HFFc6 (cell line): ENCODE measurements at regions not wholly inside any gene's neighbourhood (a gene's known extent, or its start where the extent isn't known, plus 50 kb on each side); places are given as distances from the start of the nearest gene placed in this dataset.

ENCODE experiments used
- DNase-seq: peaks from one replicate; pipeline ENCODE4 v3.0.0-alpha.2; 2018
- H3K27ac Mint-ChIP-seq: 2 replicates; pipeline ENCODE4 v1.8.0; 2020; ENCODE audit warnings: mild to moderate bottlenecking, mixed read lengths
- H3K27me3 Mint-ChIP-seq: 2 replicates; pipeline ENCODE4 v1.8.0; 2021; ENCODE audit warnings: mild to moderate bottlenecking, moderate library complexity, mixed read lengths; ENCODE audit not compliant: insufficient read depth
- H3K36me3 Mint-ChIP-seq: 2 replicates; pipeline ENCODE4 v1.8.0; 2021; ENCODE audit warnings: low read depth, mixed read lengths
- H3K4me1 Mint-ChIP-seq: 2 replicates; pipeline ENCODE4 v1.8.0; 2020; ENCODE audit warnings: low read depth, mixed read lengths
- H3K4me3 Mint-ChIP-seq: 2 replicates; pipeline ENCODE4 v1.8.0; 2020; ENCODE audit warnings: mild to moderate bottlenecking, moderate library complexity, mixed read lengths
- H3K9me3 Mint-ChIP-seq: 2 replicates; pipeline ENCODE4 v1.8.0; 2020; ENCODE audit warnings: mild to moderate bottlenecking, mixed read lengths
- CTCF ChIP-seq: fragments of 200-600 bp; sonication (generic); IDR thresholded peaks from 2 replicates; pipeline ENCODE4 v1.5.0; 2021; ENCODE audit warnings: antibody characterized with exemption, mild to moderate bottlenecking

GRCh38 chr3:7793786-7794185 is 707.8 kb upstream of the LMCD1 start:
- no peak overlapping the region for H3K4me3 Mint-ChIP-seq
- no peaks in the 10 kb centered on the region for H3K36me3 Mint-ChIP-seq
- DNase-seq, result no peak
- no peaks in the 10 kb centered on the region; the same call in 1 of the 2 replicates for H3K27me3 Mint-ChIP-seq
- no peak for TF ChIP-seq CTCF
- H3K27ac Mint-ChIP-seq, result no peak overlapping the region
- H3K4me1 Mint-ChIP-seq, result no peaks in the 10 kb centered on the region
- H3K9me3 Mint-ChIP-seq, result peaks cover 59% of the 10 kb centered on the region

- Mint-ChIP-seq H3K27me3 (no peaks in the 10 kb centered on the region), H3K27ac (no peak overlapping the region), H3K9me3 (peaks cover 47% of the 10 kb centered on the region), H3K4me1 (no peaks in the 10 kb centered on the region), H3K4me3 (no peak overlapping the region), H3K36me3 (no peaks in the 10 kb centered on the region)
- DNase-seq, result no peak
- no peak for TF ChIP-seq CTCF
Observed at GRCh38 chr3:7798276-7798675, 703.3 kb upstream of the LMCD1 start.

GRCh38 chr3:7800006-7800780 is 701.4 kb upstream of the LMCD1 start:
- H3K36me3 Mint-ChIP-seq, result no peaks in the 10 kb centered on the region
- DNase-seq, result no peak

GRCh38 chr3:7812490-7812889 is 689.1 kb upstream of the LMCD1 start:
- no peaks in the 10 kb centered on the region; the same call in 1 of the 2 replicates for H3K27me3 Mint-ChIP-seq

More at GRCh38 chr3:7800006-7800780, 701.4 kb upstream of the LMCD1 start:
- peak; percentile 30; the same call in 1 of the 2 replicates for TF ChIP-seq CTCF
- Mint-ChIP-seq H3K4me1 (no peaks in the 10 kb centered on the region), H3K4me3 (no peak overlapping the region), H3K27me3 (no peaks in the 10 kb centered on the region), H3K9me3 (peaks cover 46% of the 10 kb centered on the region), H3K27ac (no peak overlapping the region)

GRCh38 chr3:7813365-7813764 is 688.3 kb upstream of the LMCD1 start:
- Mint-ChIP-seq H3K4me1 (no peaks in the 10 kb centered on the region), H3K36me3 (no peaks in the 10 kb centered on the region), H3K4me3 (no peak overlapping the region), H3K9me3 (peaks cover 33% of the 10 kb centered on the region), H3K27me3 (no peaks in the 10 kb centered on the region; the same call in 1 of the 2 replicates), H3K27ac (no peak overlapping the region)
- no peak for TF ChIP-seq CTCF
- DNase-seq, result no peak

More at GRCh38 chr3:7812490-7812889, 689.1 kb upstream of the LMCD1 start:
- TF ChIP-seq CTCF, result no peak
- H3K4me3 Mint-ChIP-seq, result no peak overlapping the region
- no peak for DNase-seq
- no peak overlapping the region for H3K27ac Mint-ChIP-seq
- no peaks in the 10 kb centered on the region for H3K4me1 Mint-ChIP-seq
- no peaks in the 10 kb centered on the region for H3K36me3 Mint-ChIP-seq
- peaks cover 39% of the 10 kb centered on the region for H3K9me3 Mint-ChIP-seq
